K562 (cell line): ENCODE measurements at regions not wholly inside any gene's neighbourhood (a gene's known extent, or its start where the extent isn't known, plus 50 kb on each side); places are given as distances from the start of the nearest gene placed in this dataset.

ENCODE experiments used
- ATAC-seq: fragments of 200-7000 bp; cut with Tn5 transposase; 3 replicates; pipeline ENCODE4 v1.9.1; 2020; ENCODE audit warnings: moderate library complexity
- BruUV-seq: library from RNA; stranded (reverse); fragments of 400-500 nt; replicated peaks from 2 replicates; lab custom pipeline; 2021; lab: Mats Ljungman, UMichigan
- CTCF ChIA-PET: fragments of 300-600 bp; formaldehyde crosslinking; extraction: SDS; loops from one replicate; lab custom pipeline; 2021; ENCODE audit warnings: low intra/inter-chr PET ratio; lab: Yijun Ruan, JAX
- POLR2A ChIA-PET: fragments of 300-600, 350-650 bp; sonication (Branson Sonifier 250); formaldehyde crosslinking; extraction: SDS; loops from one replicate; lab custom pipeline; 2021; ENCODE audit warnings: antibody characterized with exemption, inconsistent platforms; lab: Yijun Ruan, JAX
- DNase-seq, 4 experiments: peaks; one replicate each; pipeline versions ENCODE4 v3.0.0 to v3.0.0-alpha.2; 2011 to 2018; ENCODE audit warnings: low spot score in 3 of 4, mixed read lengths in 3 of 4; ENCODE audit errors: extremely low read depth in 1 of 4
- FAIRE-seq: peaks from 2 replicates; lab custom pipeline; 2011; peaks lifted over from hg19 to GRCh38; lab: Jason Lieb, UNC
- H2AFZ ChIP-seq: 2 replicates; pipeline ENCODE4 v1.6.0; 2011; ENCODE audit warnings: low read depth, low read length, control low read depth, inconsistent platforms
- H3K27ac ChIP-seq: fragments of 200-600 bp; 3 replicates; pipeline ENCODE4 v1.8.0; 2011; ENCODE audit warnings: low read depth, mild to moderate bottlenecking, control low read depth, inconsistent platforms, low read length, moderate library complexity, mixed read lengths; ENCODE audit errors: extremely low read depth
- H3K27me3 ChIP-seq, 2 experiments: fragments of 300-600 bp in 1 of 2; 2 replicates in 1 of 2; 3 replicates in 1 of 2; pipeline versions ENCODE4 v1.6.0 to v1.8.0; 2011; ENCODE audit warnings: inconsistent platforms in 2 of 2, low read length in 2 of 2, mild to moderate bottlenecking in 1 of 2, mixed read lengths in 1 of 2, moderate library complexity in 1 of 2; ENCODE audit not compliant: control insufficient read depth in 2 of 2, insufficient read depth in 2 of 2
- H3K36me3 ChIP-seq: fragments of 300-600 bp; 3 replicates; pipeline ENCODE4 v1.8.0; 2011; ENCODE audit warnings: mild to moderate bottlenecking, low read length, inconsistent platforms; ENCODE audit not compliant: control insufficient read depth, insufficient read depth
- H3K4me1 ChIP-seq, 2 experiments: fragments of 200-600 bp in 1 of 2; replicated peaks in 1 of 2; 2 replicates in 1 of 2; 3 replicates in 1 of 2; pipeline versions ENCODE4 v1.5.1 to v1.8.0; 2011; ENCODE audit warnings: inconsistent platforms in 2 of 2, low read length in 2 of 2, mild to moderate bottlenecking in 1 of 2, mixed read lengths in 1 of 2, moderate library complexity in 1 of 2; ENCODE audit not compliant: control insufficient read depth in 2 of 2, insufficient read depth in 2 of 2
- H3K4me2 ChIP-seq: 2 replicates; pipeline ENCODE4 v1.6.1; 2011; ENCODE audit warnings: low read length, control low read depth, inconsistent platforms, mixed read lengths; ENCODE audit not compliant: insufficient read depth
- H3K4me3 ChIP-seq: fragments of 200-600 bp; sonication (generic), shearing (Covaris generic); 2 replicates; pipeline ENCODE4 v1.5.1; 2016; ENCODE audit warnings: control low read depth, inconsistent platforms
- H3K79me2 ChIP-seq: fragments of 200-600 bp; 3 replicates; pipeline ENCODE4 v1.8.0; 2011; ENCODE audit warnings: low read length, inconsistent platforms; ENCODE audit not compliant: control insufficient read depth, insufficient read depth
- H3K9ac ChIP-seq, 2 experiments: 2 replicates each; pipeline versions ENCODE4 v1.6.0 to v1.6.1; 2011; ENCODE audit warnings: low read depth in 2 of 2, low read length in 2 of 2, control low read depth in 1 of 2, inconsistent platforms in 1 of 2, mild to moderate bottlenecking in 1 of 2, mixed read lengths in 1 of 2; ENCODE audit not compliant: insufficient read depth in 1 of 2
- H3K9me1 ChIP-seq: one replicate; pipeline ENCODE4 v1.6.0; 2011; ENCODE audit warnings: inconsistent platforms, mild to moderate bottlenecking, low read length, moderate library complexity; ENCODE audit not compliant: control insufficient read depth, insufficient read depth
- H3K9me3 ChIP-seq: replicated peaks from 2 replicates; pipeline ENCODE4 v1.5.1; 2011; ENCODE audit warnings: low read depth, low read length, inconsistent platforms; ENCODE audit not compliant: control insufficient read depth, insufficient read depth
- H4K20me1 ChIP-seq: replicated peaks from 2 replicates; pipeline ENCODE4 v1.6.1; 2011; ENCODE audit warnings: low read length, inconsistent platforms, mixed read lengths; ENCODE audit not compliant: control insufficient read depth, insufficient read depth
- ASH1L ChIP-seq: fragments of 450-650 bp; IDR thresholded peaks from 2 replicates; pipeline ENCODE4 v1.6.1; 2018; ENCODE audit warnings: borderline replicate concordance, mild to moderate bottlenecking, low read depth; ENCODE audit not compliant: partially characterized antibody
- ATF3 ChIP-seq, 2 experiments: fragments of 450-650 bp in 1 of 2; sonication (generic) in 1 of 2; formaldehyde crosslinking in 1 of 2; IDR thresholded peaks in 1 of 2; conservative IDR thresholded peaks in 1 of 2; 2 replicates each; pipeline versions ENCODE4 v1.6.1 to v1.8.1; 2016 to 2023; ENCODE audit warnings: mild to moderate bottlenecking in 2 of 2, moderate library complexity in 2 of 2, inconsistent platforms in 1 of 2, missing genetic modification reagents in 1 of 2
- RREB1 ChIP-seq: fragments of 250-450 bp; sonication (Bioruptor Pico); IDR thresholded peaks from 2 replicates; pipeline ENCODE4 v1.4.0; 2020
- ZNF143 ChIP-seq: sonication (generic); formaldehyde crosslinking; IDR thresholded peaks from 2 replicates; pipeline ENCODE4 v1.9.0; 2022; ENCODE audit warnings: mild to moderate bottlenecking, missing genetic modification reagents
- ZNF766 ChIP-seq: fragments of 200-800 bp; sonication (Bioruptor generic); conservative IDR thresholded peaks from 2 replicates; pipeline ENCODE4 v1.6.1; 2016; ENCODE audit warnings: missing genetic modification characterization, missing compliant biosample characterization
- ZSCAN29 ChIP-seq: fragments of 450-650 bp; IDR thresholded peaks from 2 replicates; pipeline ENCODE4 v1.6.1; 2017
- WGBS: fragments of 100-300 bp; shearing (Covaris generic); methylation state at CpG from one replicate; pipeline ENCODE4 v1.1.6; 2016; ENCODE audit warnings: low coverage, mixed read lengths; ENCODE audit not compliant: insufficient coverage; ENCODE audit errors: missing lambda C conversion rate; 5-methylcytosine and 5-hydroxymethylcytosine counted together
- in situ Hi-C: fragments of 300-500 bp; cut with MboI; formaldehyde crosslinking; loops from 4 replicates; pipeline ENCODE4 v1.15.0; 2018; ENCODE audit warnings: inconsistent platforms, mixed read lengths
- intact Hi-C: fragments of 100-400 bp; cut with micrococcal nuclease; formaldehyde crosslinking; loops from 2 replicates; pipeline ENCODE4 v1.14.2; 2022

GRCh38 chr15:79541196-79541595, 109.1 kb downstream of the MINAR1 start:
- in situ Hi-C loops (no loop called here), intact Hi-C loops (no loop called here)
- Histone ChIP-seq H3K36me3 (no peaks in the 10 kb centered on the region), H3K27ac (no peak overlapping the region), H3K9ac (no peak overlapping the region), H3K79me2 (no peaks in the 10 kb centered on the region), H3K4me2 (no peak overlapping the region), H3K4me3 (no peak overlapping the region), H3K9me1 (peaks cover 3% of the 10 kb centered on the region), H3K9me3 (no peaks in the 10 kb centered on the region), H4K20me1 (peaks cover 3% of the 10 kb centered on the region; the same call in 1 of the 2 replicates), H3K4me1 (no peaks in the 10 kb centered on the region), H3K27me3 (peaks cover 0 to 7% of the 10 kb centered on the region in 2 experiments; a peak in 2 of 5 replicates), H2AFZ (no peak overlapping the region)
- ATAC-seq = no peak
- no peak for FAIRE-seq
- no peak for DNase-seq
- no peak for TF ChIP-seq ZNF143 (CRISPR knock-in tag)
- no peak for TF ChIP-seq ATF3 (IDR thresholded peaks at IDR 0.05)
- TF ChIP-seq ATF3 (CRISPR knock-in tag; conservative IDR thresholded peaks at IDR 0.05) = no peak
- no peak for TF ChIP-seq RREB1 (CRISPR knock-in tag)
- TF ChIP-seq ZNF766 (CRISPR knock-in tag) = no peak
- TF ChIP-seq ZSCAN29 = no peak
- TF ChIP-seq ASH1L = no peak
- ChIA-PET POLR2A (no interaction called here), CTCF (no interaction called here)
- no TSS peak for BruUV-seq
- WGBS = 0% methylated on average over 3 of the region's 3 CpGs
